IMR-90 (cell line): ENCODE measurements at regions not wholly inside any gene's neighbourhood (a gene's known extent, or its start where the extent isn't known, plus 50 kb on each side); places are given as distances from the start of the nearest gene placed in this dataset.

Source experiments
- ATAC-seq: fragments of 200-7000 bp; cut with Tn5 transposase; 2 replicates; pipeline ENCODE4 v1.9.1; 2020; ENCODE audit warnings: low read depth, mild to moderate bottlenecking, moderate library complexity
- BruUV-seq: library from RNA; stranded (reverse); fragments of 400-500 nt; replicated peaks from 2 replicates; lab custom pipeline; 2021; lab: Mats Ljungman, UMichigan
- CTCF ChIA-PET: fragments of 300-600 bp; formaldehyde crosslinking; extraction: SDS; loops from one replicate; lab custom pipeline; 2021; ENCODE audit warnings: antibody characterized with exemption; lab: Yijun Ruan, JAX
- POLR2A ChIA-PET: fragments of 300-600 bp; sonication (Branson Sonifier 250); formaldehyde crosslinking; loops from one replicate; lab custom pipeline; 2022; ENCODE audit warnings: antibody characterized with exemption; ENCODE audit not compliant: unreplicated experiment; lab: Charles Lee
- DNase-seq: peaks from one replicate; pipeline ENCODE4 v3.0.0; 2013
- H2AFZ ChIP-seq: replicated peaks from 2 replicates; pipeline ENCODE3; 2013; ENCODE audit warnings: low read length, mild to moderate bottlenecking; ENCODE audit not compliant: poor library complexity
- H2AK5ac ChIP-seq: 2 replicates; pipeline ENCODE4 v1.6.1; 2013; ENCODE audit warnings: low read depth, low read length, inconsistent platforms
- H2AK9ac ChIP-seq: replicated peaks from 2 replicates; pipeline ENCODE3; 2013; ENCODE audit warnings: mild to moderate bottlenecking, low read depth, low read length, moderate library complexity; ENCODE audit not compliant: poor library complexity
- H2BK120ac ChIP-seq: 2 replicates; pipeline ENCODE4 v1.6.1; 2013; ENCODE audit warnings: low read depth, low read length, inconsistent platforms
- H2BK15ac ChIP-seq: 3 replicates; pipeline ENCODE4 v1.6.1; 2013; ENCODE audit warnings: low read depth, low read length, inconsistent platforms
- H2BK20ac ChIP-seq: 2 replicates; pipeline ENCODE4 v1.6.1; 2013; ENCODE audit warnings: low read depth, mild to moderate bottlenecking, inconsistent platforms, low read length, moderate library complexity
- H2BK5ac ChIP-seq: 2 replicates; pipeline ENCODE4 v1.6.1; 2013; ENCODE audit warnings: mild to moderate bottlenecking, low read depth, low read length, inconsistent platforms; ENCODE audit not compliant: poor library complexity, severe bottlenecking
- H3K14ac ChIP-seq: replicated peaks from 2 replicates; pipeline ENCODE4 v1.6.1; 2013; ENCODE audit warnings: low read depth, low read length, inconsistent platforms
- H3K18ac ChIP-seq: 2 replicates; pipeline ENCODE4 v1.6.1; 2013; ENCODE audit warnings: low read depth, low read length, control low read depth
- H3K23ac ChIP-seq: 2 replicates; pipeline ENCODE4 v1.6.1; 2013; ENCODE audit warnings: low read depth, low read length, inconsistent platforms
- H3K27ac ChIP-seq: 2 replicates; pipeline ENCODE4 v1.5.1; 2013; ENCODE audit warnings: mild to moderate bottlenecking, control low read depth, low read length; ENCODE audit not compliant: insufficient read depth
- H3K27me3 ChIP-seq: 2 replicates; pipeline ENCODE4 v1.6.1; 2013; ENCODE audit warnings: low read length; ENCODE audit not compliant: control insufficient read depth, insufficient read depth
- H3K36me3 ChIP-seq: 2 replicates; pipeline ENCODE4 v1.6.1; 2013; ENCODE audit warnings: low read length, mixed read lengths; ENCODE audit not compliant: control insufficient read depth, insufficient read depth
- H3K4ac ChIP-seq: 2 replicates; pipeline ENCODE4 v1.6.1; 2013; ENCODE audit warnings: low read depth, low read length, inconsistent platforms
- H3K4me1 ChIP-seq: 2 replicates; pipeline ENCODE4 v1.6.1; 2013; ENCODE audit warnings: low read length, mixed read lengths; ENCODE audit not compliant: control insufficient read depth, insufficient read depth
- H3K4me2 ChIP-seq: 2 replicates; pipeline ENCODE4 v1.6.1; 2013; ENCODE audit warnings: low read depth, mild to moderate bottlenecking, control low read depth, low read length, moderate library complexity
- H3K4me3 ChIP-seq: 2 replicates; pipeline ENCODE4 v1.5.1; 2013; ENCODE audit warnings: low read depth, mild to moderate bottlenecking, control low read depth, low read length, moderate library complexity; ENCODE audit not compliant: insufficient read depth
- H3K56ac ChIP-seq: 2 replicates; pipeline ENCODE4 v1.6.1; 2013; ENCODE audit warnings: low read length, inconsistent platforms; ENCODE audit not compliant: insufficient read depth; ENCODE audit errors: extremely low read depth
- H3K79me1 ChIP-seq, 2 experiments: 2 replicates each; pipeline ENCODE4 v1.6.1; 2013; ENCODE audit warnings: low read length in 2 of 2, inconsistent platforms in 1 of 2, low read depth in 1 of 2
- H3K9ac ChIP-seq: 2 replicates; pipeline ENCODE4 v1.6.1; 2013; ENCODE audit warnings: low read depth, low read length, control low read depth
- H3K9me1 ChIP-seq: 2 replicates; pipeline ENCODE4 v1.6.1; 2013; ENCODE audit warnings: low read length, inconsistent platforms; ENCODE audit not compliant: insufficient read depth
- H3K9me3 ChIP-seq: 2 replicates; pipeline ENCODE4 v1.6.1; 2013; ENCODE audit warnings: low read length; ENCODE audit not compliant: control insufficient read depth, insufficient read depth
- H4K20me1 ChIP-seq: 2 replicates; pipeline ENCODE4 v1.6.1; 2013; ENCODE audit warnings: low read length, inconsistent platforms; ENCODE audit not compliant: insufficient read depth
- H4K5ac ChIP-seq: 2 replicates; pipeline ENCODE4 v1.6.1; 2013; ENCODE audit warnings: mild to moderate bottlenecking, low read depth, low read length, control low read depth
- H4K8ac ChIP-seq, 2 experiments: 2 replicates each; pipeline ENCODE4 v1.6.1; 2013; ENCODE audit warnings: low read depth in 2 of 2, low read length in 2 of 2, control low read depth in 1 of 2, inconsistent platforms in 1 of 2
- H4K91ac ChIP-seq: 2 replicates; pipeline ENCODE4 v1.6.1; 2013; ENCODE audit warnings: low read depth, low read length, inconsistent platforms; ENCODE audit not compliant: insufficient read depth
- BHLHE40 ChIP-seq: fragments of 150-350 bp; IDR thresholded peaks from 2 replicates; pipeline ENCODE4 v1.6.1; 2016; ENCODE audit warnings: mild to moderate bottlenecking, low read depth, low read length
- CEBPB ChIP-seq: IDR thresholded peaks from 2 replicates; pipeline ENCODE4 v1.6.1; 2012; ENCODE audit warnings: low read depth, low read length, improper control_type of control experiment
- CHD1 ChIP-seq: IDR thresholded peaks from 2 replicates; pipeline ENCODE4 v1.6.1; 2012; ENCODE audit warnings: low read depth, low read length, improper control_type of control experiment
- CTCF ChIP-seq: conservative IDR thresholded peaks from 2 replicates; pipeline ENCODE4 v1.5.1; 2012; ENCODE audit warnings: mild to moderate bottlenecking, low read depth, low read length, improper control_type of control experiment
- ELK1 ChIP-seq: fragments of 150-350 bp; IDR thresholded peaks from 2 replicates; pipeline ENCODE4 v1.6.1; 2016; ENCODE audit warnings: low read depth, mild to moderate bottlenecking, low read length, moderate library complexity, borderline replicate concordance
- FOS ChIP-seq: fragments of 150-350 bp; IDR thresholded peaks from 2 replicates; pipeline ENCODE4 v1.6.1; 2016; ENCODE audit warnings: low read depth, low read length
- MAFK ChIP-seq: IDR thresholded peaks from 2 replicates; pipeline ENCODE4 v1.6.1; 2012; ENCODE audit warnings: low read depth, low read length, improper control_type of control experiment
- MAZ ChIP-seq: IDR thresholded peaks from 2 replicates; pipeline ENCODE4 v1.6.1; 2012; ENCODE audit warnings: low read depth, mild to moderate bottlenecking, low read length, improper control_type of control experiment, moderate library complexity, borderline replicate concordance
- MXI1 ChIP-seq: IDR thresholded peaks from 2 replicates; pipeline ENCODE4 v1.6.1; 2012; ENCODE audit warnings: low read depth, mild to moderate bottlenecking, low read length, moderate library complexity, borderline replicate concordance
- NFE2L2 ChIP-seq: fragments of 150-350 bp; IDR thresholded peaks from 2 replicates; pipeline ENCODE4 v1.6.1; 2016; ENCODE audit warnings: low read depth, mild to moderate bottlenecking, low read length
- POLR2A ChIP-seq: IDR thresholded peaks from 2 replicates; pipeline ENCODE4 v1.6.1; 2012; ENCODE audit warnings: mild to moderate bottlenecking, low read depth, low read length
- RAD21 ChIP-seq: IDR thresholded peaks from 2 replicates; pipeline ENCODE4 v1.6.1; 2012; ENCODE audit warnings: low read length, improper control_type of control experiment
- RCOR1 ChIP-seq: IDR thresholded peaks from 2 replicates; pipeline ENCODE4 v1.6.1; 2012; ENCODE audit warnings: mild to moderate bottlenecking, low read length, improper control_type of control experiment; ENCODE audit not compliant: insufficient replicate concordance
- RFX5 ChIP-seq: IDR thresholded peaks from 2 replicates; pipeline ENCODE4 v1.8.0; 2012; ENCODE audit warnings: low read depth, mild to moderate bottlenecking, low read length, moderate library complexity
- SMC3 ChIP-seq: fragments of 150-350 bp; IDR thresholded peaks from 2 replicates; pipeline ENCODE4 v1.6.1; 2016; ENCODE audit warnings: low read depth, mild to moderate bottlenecking, antibody characterized with exemption, low read length, moderate library complexity
- USF2 ChIP-seq: fragments of 150-350 bp; IDR thresholded peaks from 2 replicates; pipeline ENCODE4 v1.6.1; 2017; ENCODE audit warnings: mild to moderate bottlenecking, antibody characterized with exemption, low read length, low read depth
- WGBS, 2 experiments: methylation state at CpG; one replicate each; pipeline versions ENCODE4 v1.1.5 to v1.1.7; 2013; ENCODE audit warnings: missing lambda C conversion rate in 2 of 2; ENCODE audit not compliant: insufficient read length in 1 of 2; ENCODE audit errors: extremely low coverage in 2 of 2; 5-methylcytosine and 5-hydroxymethylcytosine counted together
- dilution Hi-C: fragments of 300-500 bp; cut with HindIII; formaldehyde crosslinking; loops from one replicate; pipeline ENCODE4 v1.14.3; 2018; ENCODE audit warnings: low sequenced_read_pairs; ENCODE audit not compliant: unreplicated experiment
- in situ Hi-C: fragments of 300-500 bp; cut with MboI; formaldehyde crosslinking; loops from 3 replicates; pipeline ENCODE4 v1.14.3; 2019; ENCODE audit warnings: low sequenced_read_pairs, inconsistent platforms, mixed read lengths
- intact Hi-C: fragments of 100-400 bp; cut with micrococcal nuclease; formaldehyde crosslinking; loops from 2 replicates; pipeline ENCODE4 v1.10.0; 2022

- Histone ChIP-seq H3K4ac (no peak overlapping the region), H3K9ac (no peak overlapping the region), H4K8ac (no peak overlapping the region), H4K91ac (no peak overlapping the region), H2BK5ac (no peak overlapping the region), H3K79me1 (no peaks in the 10 kb centered on the region), H3K18ac (no peak overlapping the region), H4K5ac (no peak overlapping the region), H3K9me3 (no peaks in the 10 kb centered on the region; the same call in 1 of the 2 replicates), H3K9me1 (no peaks in the 10 kb centered on the region), H3K36me3 (no peaks in the 10 kb centered on the region), H2BK15ac (no peak overlapping the region), H3K14ac (no peak overlapping the region), H3K4me2 (no peak overlapping the region), H2AFZ (no peak overlapping the region), H3K56ac (no peak overlapping the region), H3K27me3 (peaks cover 36% of the 10 kb centered on the region), H3K23ac (no peak overlapping the region), H2AK9ac (no peak overlapping the region), H2BK20ac (no peak overlapping the region), H3K4me3 (no peak overlapping the region), H3K27ac (no peak overlapping the region), H2AK5ac (no peak overlapping the region), H4K20me1 (no peaks in the 10 kb centered on the region), H3K4me1 (0 out of 2 replicates have a peak, but pooled peaks cover 2% of the 10 kb centered on the region), H2BK120ac (no peak overlapping the region)
- TF ChIP-seq ELK1 (no peak), MAZ (no peak), CEBPB (no peak), SMC3 (no peak), MAFK (no peak), POLR2A (no peak), RCOR1 (no peak), RFX5 (no peak), NFE2L2 (no peak), CTCF (no peak), BHLHE40 (no peak), CHD1 (no peak), FOS (no peak), MXI1 (no peak), USF2 (no peak), RAD21 (no peak)
- POLR2A ChIA-PET: no interaction called here
- no peak for DNase-seq
- dilution Hi-C loops: no loop called here
- CTCF ChIA-PET: no interaction called here
- intact Hi-C loops: no loop called here
- no TSS peak for BruUV-seq
- WGBS, 2 experiments: 72% methylated on average over 7 of the region's 11 CpGs; no CpG with 5 or more reads in 1 of the 2 experiments
- in situ Hi-C loops: no loop called here
- ATAC-seq: no peak
Observed at GRCh38 chr2:236754271-236754944, 184.8 kb downstream of the ACKR3 start.
